ENCODE measurements at regions not wholly inside any gene's neighbourhood (a gene's known extent, or its start where the extent isn't known, plus 50 kb on each side); places are given as distances from the start of the nearest gene placed in this dataset.

DNA sequence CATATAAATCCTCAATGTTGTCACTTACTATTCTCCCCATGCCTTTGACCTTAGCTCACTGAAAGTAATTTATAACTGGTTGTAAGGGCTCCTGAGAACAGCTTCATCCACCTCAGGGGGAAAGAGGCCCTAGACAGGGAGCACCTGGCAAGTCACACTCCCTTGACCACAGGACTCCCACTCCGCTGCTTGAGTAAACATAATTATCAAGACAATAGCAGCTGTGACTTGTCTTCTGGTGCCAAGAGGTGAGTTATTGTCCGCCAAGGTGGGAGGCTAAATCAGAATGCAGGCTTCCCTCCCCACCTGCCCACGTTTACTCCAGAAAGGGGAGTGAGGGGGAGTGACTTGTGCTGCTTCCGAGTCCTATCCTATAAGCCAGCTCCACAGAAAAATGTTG lies 230.6 kb upstream of the LRATD1 start:
- in situ Hi-C loops (cut with HindIII; ENCODE audit: low sequenced_read_pairs) = no loop called here
- TF ChIP-seq, protein P1, sequence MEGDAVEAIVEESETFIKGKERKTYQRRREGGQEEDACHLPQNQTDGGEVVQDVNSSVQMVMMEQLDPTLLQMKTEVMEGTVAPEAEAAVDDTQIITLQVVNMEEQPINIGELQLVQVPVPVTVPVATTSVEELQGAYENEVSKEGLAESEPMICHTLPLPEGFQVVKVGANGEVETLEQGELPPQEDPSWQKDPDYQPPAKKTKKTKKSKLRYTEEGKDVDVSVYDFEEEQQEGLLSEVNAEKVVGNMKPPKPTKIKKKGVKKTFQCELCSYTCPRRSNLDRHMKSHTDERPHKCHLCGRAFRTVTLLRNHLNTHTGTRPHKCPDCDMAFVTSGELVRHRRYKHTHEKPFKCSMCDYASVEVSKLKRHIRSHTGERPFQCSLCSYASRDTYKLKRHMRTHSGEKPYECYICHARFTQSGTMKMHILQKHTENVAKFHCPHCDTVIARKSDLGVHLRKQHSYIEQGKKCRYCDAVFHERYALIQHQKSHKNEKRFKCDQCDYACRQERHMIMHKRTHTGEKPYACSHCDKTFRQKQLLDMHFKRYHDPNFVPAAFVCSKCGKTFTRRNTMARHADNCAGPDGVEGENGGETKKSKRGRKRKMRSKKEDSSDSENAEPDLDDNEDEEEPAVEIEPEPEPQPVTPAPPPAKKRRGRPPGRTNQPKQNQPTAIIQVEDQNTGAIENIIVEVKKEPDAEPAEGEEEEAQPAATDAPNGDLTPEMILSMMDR (IDR thresholded peaks at IDR 0.05; ENCODE audit: low read depth, low read length, missing control alignments) = no peak
- DNase-seq (ENCODE audit: low read depth) = no peak
- H3K4me3 ChIP-seq (ENCODE audit: low read depth, low read length) = no peak overlapping the region

- DNase-seq (ENCODE audit: low read depth) = no peak
- in situ Hi-C loops (cut with HindIII; ENCODE audit: low sequenced_read_pairs) = no loop called here
- TF ChIP-seq, protein P1 (IDR thresholded peaks at IDR 0.05; ENCODE audit: low read depth, low read length, missing control alignments) = no peak
- no peak overlapping the region for H3K4me3 ChIP-seq (ENCODE audit: low read depth, low read length)
Measured at GRCh38 chr2:14408695-14409094, 223.8 kb upstream of the LRATD1 start.

GRCh38 chr2:14417551-14417950 lies 215.0 kb upstream of the LRATD1 start:
- H3K4me3 ChIP-seq (ENCODE audit: low read depth, low read length) = no peak overlapping the region
- TF ChIP-seq, protein P1 (IDR thresholded peaks at IDR 0.05; ENCODE audit: low read depth, low read length, missing control alignments) = no peak
- DNase-seq (ENCODE audit: low read depth) = no peak
- in situ Hi-C loops (cut with HindIII; ENCODE audit: low sequenced_read_pairs) = no loop called here

GRCh38 chr2:14418115-14418514 lies 214.4 kb upstream of the LRATD1 start:
- in situ Hi-C loops (cut with HindIII; ENCODE audit: low sequenced_read_pairs) = no loop called here
- no peak for DNase-seq (ENCODE audit: low read depth)
- no peak overlapping the region for H3K4me3 ChIP-seq (ENCODE audit: low read depth, low read length)
- TF ChIP-seq, protein P1 (IDR thresholded peaks at IDR 0.05; ENCODE audit: low read depth, low read length, missing control alignments) = no peak

- H3K4me3 ChIP-seq (ENCODE audit: low read depth, low read length) = no peak overlapping the region
- TF ChIP-seq, protein P1 (IDR thresholded peaks at IDR 0.05; ENCODE audit: low read depth, low read length, missing control alignments) = no peak
- in situ Hi-C loops (cut with HindIII; ENCODE audit: low sequenced_read_pairs) = no loop called here
- no peak for DNase-seq (ENCODE audit: low read depth)
Measured at GRCh38 chr2:14420851-14421250, 211.7 kb upstream of the LRATD1 start.

- in situ Hi-C loops (cut with HindIII; ENCODE audit: low sequenced_read_pairs) = no loop called here
- TF ChIP-seq, protein P1 (IDR thresholded peaks at IDR 0.05; ENCODE audit: low read depth, low read length, missing control alignments) = no peak
Measured at GRCh38 chr2:14422426-14422825, 210.1 kb upstream of the LRATD1 start.

More at GRCh38 chr2:14422426-14422825, 210.1 kb upstream of the LRATD1 start:
- H3K4me3 ChIP-seq (ENCODE audit: low read depth, low read length) = no peak overlapping the region
- DNase-seq (ENCODE audit: low read depth) = no peak

Data from astrocyte of the cerebellum (primary cell).